ENCODE measurements at regions not wholly inside any gene's neighbourhood (a gene's known extent, or its start where the extent isn't known, plus 50 kb on each side); places are given as distances from the start of the nearest gene placed in this dataset.

- ATAC-seq: no peak
- Mint-ChIP-seq H3K9me3 (peaks cover 29% of the 10 kb centered on the region), H3K4me1 (peaks cover 9% of the 10 kb centered on the region), H3K27me3 (ENCODE audit: low read depth) (no peaks in the 10 kb centered on the region), H3K36me3 (no peaks in the 10 kb centered on the region), H3K27ac (no peak overlapping the region), H3K4me3 (no peak overlapping the region)
- TF ChIP-seq E2F4 (CRISPR knock-in tag; IDR thresholded peaks at IDR 0.05; ENCODE audit: borderline replicate concordance, low read depth) (no peak), ZNF671 (CRISPR knock-in tag; IDR thresholded peaks at IDR 0.05) (no peak), TP53 (CRISPR knock-in tag; IDR thresholded peaks at IDR 0.05) (no peak), CBFB (CRISPR knock-in tag; IDR thresholded peaks at IDR 0.05; ENCODE audit: low read depth) (no peak), ZNF138 (CRISPR knock-in tag; conservative IDR thresholded peaks at IDR 0.05) (no peak)
- ChIA-PET CTCF (no interaction called here), POLR2A (no interaction called here)
- no peak for DNase-seq (ENCODE audit: low spot score)
These were observed 343.4 kb downstream of the BCAT1 start for GRCh38 chr12:24605466-24605865.

- H3K27ac Mint-ChIP-seq: peak overlapping the region; percentile 60
- peaks cover 9% of the 10 kb centered on the region for H3K4me1 Mint-ChIP-seq
- no peaks in the 10 kb centered on the region for H3K27me3 Mint-ChIP-seq (ENCODE audit: low read depth)
- DNase-seq (ENCODE audit: low spot score) (no peak), ATAC-seq (peak; percentile 71)
- ChIA-PET POLR2A (no interaction called here), CTCF (no interaction called here)
- H3K9me3 Mint-ChIP-seq: peaks cover 16% of the 10 kb centered on the region
- TF ChIP-seq RORB (CRISPR knock-in tag; IDR thresholded peaks at IDR 0.05): no peak
- TF ChIP-seq MLX (CRISPR knock-in tag; IDR thresholded peaks at IDR 0.05): no peak
- no peak for TF ChIP-seq ZMAT4 (CRISPR knock-in tag; IDR thresholded peaks at IDR 0.05)
- TF ChIP-seq GRHL2 (CRISPR knock-in tag; IDR thresholded peaks at IDR 0.05; ENCODE audit: insufficient replicate concordance, severe bottlenecking): no peak
- H3K4me3 Mint-ChIP-seq: no peak overlapping the region
- no peaks in the 10 kb centered on the region for H3K36me3 Mint-ChIP-seq
These were observed 345.5 kb downstream of the BCAT1 start for GRCh38 chr12:24603371-24603770.

GRCh38 chr12:24600996-24601395, 347.9 kb downstream of the BCAT1 start:
- Mint-ChIP-seq H3K27me3 (ENCODE audit: low read depth) (no peaks in the 10 kb centered on the region), H3K9me3 (peaks cover 8% of the 10 kb centered on the region; the same call in 1 of the 2 replicates), H3K27ac (no peak overlapping the region), H3K4me1 (peaks cover 13% of the 10 kb centered on the region), H3K36me3 (no peaks in the 10 kb centered on the region), H3K4me3 (no peak overlapping the region)
- TF ChIP-seq ZNF232 (CRISPR knock-in tag; IDR thresholded peaks at IDR 0.05) (no peak), ATF3 (CRISPR knock-in tag; conservative IDR thresholded peaks at IDR 0.05) (no peak), CDX4 (CRISPR knock-in tag; IDR thresholded peaks at IDR 0.05; ENCODE audit: borderline replicate concordance) (no peak), IRF2 (CRISPR knock-in tag; IDR thresholded peaks at IDR 0.05; ENCODE audit: borderline replicate concordance, low read depth) (no peak), TEAD4 (CRISPR knock-in tag; IDR thresholded peaks at IDR 0.05) (no peak), FOXP4 (CRISPR knock-in tag; IDR thresholded peaks at IDR 0.05) (no peak), NR1H2 (CRISPR knock-in tag; IDR thresholded peaks at IDR 0.05) (no peak), HMGA2 (CRISPR knock-in tag; IDR thresholded peaks at IDR 0.05) (no peak), GTF2I (CRISPR knock-in tag; conservative IDR thresholded peaks at IDR 0.05) (no peak), ETV6 (CRISPR knock-in tag; IDR thresholded peaks at IDR 0.05) (no peak), ZNF396 (CRISPR knock-in tag; IDR thresholded peaks at IDR 0.05; ENCODE audit: borderline replicate concordance) (no peak), ZBTB43 (CRISPR knock-in tag; IDR thresholded peaks at IDR 0.05) (no peak), CREB1 (CRISPR knock-in tag; IDR thresholded peaks at IDR 0.05) (no peak), SMAD4 (CRISPR knock-in tag; IDR thresholded peaks at IDR 0.05) (no peak), IRF1 (CRISPR knock-in tag; IDR thresholded peaks at IDR 0.05) (no peak)
- ChIA-PET CTCF (no interaction called here), POLR2A (no interaction called here)
- no peak for DNase-seq (ENCODE audit: low spot score)
- no peak for ATAC-seq

Data from WTC11 (cell line).